ENCODE measurements at regions not wholly inside any gene's neighbourhood (a gene's known extent, or its start where the extent isn't known, plus 50 kb on each side); places are given as distances from the start of the nearest gene placed in this dataset.
"Not testable (repeated sequence)": the region's sequence is repeated elsewhere in the genome, so short reads cannot be mapped to it uniquely, and the experiment has no call there.

DNA sequence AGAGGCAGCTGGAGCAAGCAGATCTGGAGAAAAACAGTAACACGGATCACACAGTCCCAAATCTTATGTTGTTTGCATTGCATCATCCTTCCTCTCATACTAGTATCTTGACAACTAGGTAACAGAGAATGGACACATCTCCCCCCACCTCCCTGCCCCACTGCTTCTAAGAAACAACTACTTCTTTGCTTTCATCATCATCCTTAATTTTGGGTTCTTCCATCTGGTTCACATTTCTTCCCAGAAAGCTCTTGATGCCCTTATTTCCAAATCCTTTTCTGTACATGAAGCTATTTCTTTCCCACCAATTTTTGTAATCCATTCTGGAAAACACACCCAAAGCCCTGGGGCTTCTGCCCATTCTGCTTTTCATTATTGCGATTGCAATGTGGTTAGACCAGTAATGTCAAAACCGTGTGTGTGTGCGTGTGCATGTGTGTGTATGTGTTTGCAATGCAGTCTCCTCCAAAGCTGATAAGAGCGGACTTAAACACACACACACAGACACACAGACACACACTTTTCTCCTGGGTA lies 254.7 kb upstream of the SLC30A5 start:
- no peaks in the 10 kb centered on the region for H4K20me1 ChIP-seq
- H3K4me3 ChIP-seq: no peak overlapping the region
- H3K36me3 ChIP-seq: no peaks in the 10 kb centered on the region
- H3K9ac ChIP-seq: no peak overlapping the region
- H3K9me3 ChIP-seq: no peaks in the 10 kb centered on the region
- H3K27ac ChIP-seq: no peak overlapping the region
- H3K4me2 ChIP-seq: no peak overlapping the region
- no peak for TF ChIP-seq Cebpa-rat (IDR thresholded peaks at IDR 0.05)
- no peaks in the 10 kb centered on the region for H3K27me3 ChIP-seq
- H3K4me1 ChIP-seq: no peaks in the 10 kb centered on the region

DNA sequence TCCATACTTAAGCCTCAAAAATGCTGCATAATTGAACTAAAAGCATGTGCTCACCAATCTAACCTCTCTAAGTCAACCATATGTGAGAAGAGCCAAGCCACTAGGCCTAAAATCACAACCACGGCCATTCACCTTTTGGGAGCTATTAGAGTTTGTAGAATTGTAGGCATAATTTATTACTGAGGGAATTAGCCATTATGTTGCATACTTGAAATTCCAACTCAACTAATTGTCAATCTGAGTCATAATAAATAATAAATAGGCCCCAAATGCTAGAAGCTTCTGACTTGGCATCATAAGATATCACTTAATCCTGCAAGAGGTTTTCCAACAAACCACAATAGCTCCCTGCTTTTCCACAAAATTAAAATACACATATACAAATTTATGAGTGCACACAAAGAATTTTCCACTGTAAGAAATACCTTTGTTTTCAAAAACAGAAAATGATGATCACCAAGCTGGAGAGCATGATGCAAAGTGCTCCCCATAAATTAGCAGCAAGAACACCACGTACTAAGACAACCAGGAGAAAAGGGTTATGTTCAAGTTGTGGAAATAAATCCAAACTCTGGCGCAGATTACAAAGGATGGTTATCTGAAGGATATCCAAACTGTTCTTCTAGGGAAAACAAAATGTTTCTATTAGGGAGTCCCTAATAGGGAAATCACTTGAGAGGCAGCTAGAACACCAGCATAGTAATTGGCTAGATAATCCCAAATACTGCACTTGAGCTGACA lies 250.0 kb upstream of the SLC30A5 start:
- no peak overlapping the region for H3K4me3 ChIP-seq
- H3K9ac ChIP-seq: no peak overlapping the region
- H4K20me1 ChIP-seq: no peaks in the 10 kb centered on the region
- H3K27ac ChIP-seq: no peak overlapping the region
- H3K4me1 ChIP-seq: no peaks in the 10 kb centered on the region
- no peaks in the 10 kb centered on the region for H3K9me3 ChIP-seq
- no peak for TF ChIP-seq Cebpa-rat (IDR thresholded peaks at IDR 0.05)
- no peaks in the 10 kb centered on the region for H3K36me3 ChIP-seq
- H3K4me2 ChIP-seq: no peak overlapping the region
- H3K27me3 ChIP-seq: no peaks in the 10 kb centered on the region

DNA sequence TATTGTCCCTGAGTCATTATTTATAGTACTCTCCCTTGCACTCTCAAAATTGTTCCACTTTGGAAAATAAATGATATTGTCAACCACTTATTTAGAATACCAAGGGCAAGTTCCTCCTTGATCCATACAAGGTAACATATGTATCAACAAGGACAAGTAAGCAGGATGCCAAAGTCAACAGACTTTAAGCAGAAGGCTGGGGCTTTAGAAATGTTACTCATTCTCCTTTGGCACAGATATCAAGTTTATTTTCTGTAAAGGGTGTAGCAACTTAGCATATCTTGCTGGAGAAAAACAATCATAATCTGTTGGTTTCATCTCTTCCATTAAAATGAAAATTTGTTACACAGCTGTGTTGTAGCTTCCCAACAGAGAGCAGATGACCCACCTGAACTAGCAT lies 248.7 kb upstream of the SLC30A5 start:
- no peak overlapping the region for H3K4me3 ChIP-seq
- no peak for TF ChIP-seq Cebpa-rat (IDR thresholded peaks at IDR 0.05)
- H3K27me3 ChIP-seq: no peaks in the 10 kb centered on the region
- H3K4me1 ChIP-seq: no peaks in the 10 kb centered on the region
- H3K36me3 ChIP-seq: no peaks in the 10 kb centered on the region
- H3K27ac ChIP-seq: no peak overlapping the region
- H3K9ac ChIP-seq: no peak overlapping the region
- no peak overlapping the region for H3K4me2 ChIP-seq
- H3K9me3 ChIP-seq: no peaks in the 10 kb centered on the region
- no peaks in the 10 kb centered on the region for H4K20me1 ChIP-seq

DNA sequence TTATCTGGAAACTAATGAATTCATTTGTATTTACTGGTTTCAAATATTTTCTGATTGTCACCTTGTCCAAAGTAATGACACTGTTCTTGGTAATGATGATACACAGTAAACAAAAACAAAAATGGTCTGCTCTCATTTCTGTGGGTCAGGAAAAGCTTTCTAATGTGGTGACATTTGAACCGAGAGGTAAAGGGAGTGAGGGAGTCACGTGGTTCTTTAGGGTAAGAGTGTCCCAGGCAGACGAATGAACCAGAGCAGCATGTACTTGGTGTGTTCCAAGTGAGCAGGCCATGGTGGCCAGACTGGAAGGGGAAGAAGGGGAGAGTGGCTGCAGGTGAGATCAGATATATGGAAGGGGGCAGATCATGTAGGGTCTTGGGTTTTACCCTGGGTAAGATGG lies 247.0 kb upstream of the SLC30A5 start:
- no peaks in the 10 kb centered on the region; the same call in 1 of the 2 replicates for H3K9me3 ChIP-seq
- H3K36me3 ChIP-seq: no peaks in the 10 kb centered on the region
- no peak overlapping the region for H3K4me2 ChIP-seq
- H4K20me1 ChIP-seq: no peaks in the 10 kb centered on the region
- no peaks in the 10 kb centered on the region for H3K4me1 ChIP-seq
- no peak for TF ChIP-seq Cebpa-rat (IDR thresholded peaks at IDR 0.05)
- no peak overlapping the region for H3K27ac ChIP-seq
- H3K9ac ChIP-seq: no peak overlapping the region
- no peaks in the 10 kb centered on the region for H3K27me3 ChIP-seq
- H3K4me3 ChIP-seq: no peak overlapping the region

DNA sequence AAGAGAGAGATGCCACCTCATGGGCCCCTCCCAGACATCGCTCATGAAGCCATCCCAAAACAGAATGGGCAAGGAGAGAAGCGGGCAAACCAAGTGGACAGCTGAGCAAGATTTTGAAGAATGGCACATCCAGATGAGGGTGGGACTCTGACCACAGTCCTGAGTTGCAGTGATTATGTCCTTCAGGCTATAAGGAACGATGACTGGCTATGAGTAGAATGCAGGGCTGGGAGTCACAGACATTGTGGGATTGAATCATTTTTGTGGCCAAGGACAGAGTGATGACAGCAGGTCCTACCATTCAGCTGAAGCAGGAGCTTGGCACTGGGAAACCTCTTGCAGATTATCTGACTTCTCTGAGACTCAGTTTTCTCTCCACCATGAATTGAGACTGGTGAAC lies 245.7 kb upstream of the SLC30A5 start:
- TF ChIP-seq Cebpa-rat (IDR thresholded peaks at IDR 0.05): no peak
- Histone ChIP-seq H3K9me3 (no peaks in the 10 kb centered on the region; the same call in 1 of the 2 replicates), H3K9ac (no peak overlapping the region), H3K4me1 (no peaks in the 10 kb centered on the region), H3K4me2 (no peak overlapping the region), H3K27me3 (no peaks in the 10 kb centered on the region), H3K27ac (no peak overlapping the region), H3K4me3 (no peak overlapping the region), H3K36me3 (no peaks in the 10 kb centered on the region), H4K20me1 (no peaks in the 10 kb centered on the region)

DNA sequence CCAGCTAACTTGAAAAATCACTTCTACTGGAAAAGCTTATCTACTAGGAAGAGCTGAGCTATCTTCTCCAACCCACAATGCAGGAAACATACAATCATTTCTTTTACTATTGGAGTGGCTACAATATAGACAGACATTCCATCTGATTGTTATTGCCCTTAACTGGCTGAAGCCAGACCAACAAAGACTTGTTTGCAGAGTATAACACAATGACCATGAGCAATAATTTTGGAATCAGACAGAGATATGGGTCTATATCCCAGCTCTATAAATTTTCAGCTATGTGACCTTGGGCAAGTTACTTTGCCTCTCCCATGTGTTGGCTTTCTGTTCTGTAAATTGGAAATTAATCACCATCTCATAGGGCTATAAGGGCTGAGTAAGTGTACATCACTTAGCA lies 244.7 kb upstream of the SLC30A5 start:
- Histone ChIP-seq H3K36me3 (no peaks in the 10 kb centered on the region), H3K9ac (no peak overlapping the region), H3K9me3 (no peaks in the 10 kb centered on the region; the same call in 1 of the 2 replicates), H3K4me2 (no peak overlapping the region), H3K4me1 (no peaks in the 10 kb centered on the region), H4K20me1 (no peaks in the 10 kb centered on the region), H3K27me3 (no peaks in the 10 kb centered on the region), H3K4me3 (no peak overlapping the region), H3K27ac (no peak overlapping the region)
- no peak for TF ChIP-seq Cebpa-rat (IDR thresholded peaks at IDR 0.05)

DNA sequence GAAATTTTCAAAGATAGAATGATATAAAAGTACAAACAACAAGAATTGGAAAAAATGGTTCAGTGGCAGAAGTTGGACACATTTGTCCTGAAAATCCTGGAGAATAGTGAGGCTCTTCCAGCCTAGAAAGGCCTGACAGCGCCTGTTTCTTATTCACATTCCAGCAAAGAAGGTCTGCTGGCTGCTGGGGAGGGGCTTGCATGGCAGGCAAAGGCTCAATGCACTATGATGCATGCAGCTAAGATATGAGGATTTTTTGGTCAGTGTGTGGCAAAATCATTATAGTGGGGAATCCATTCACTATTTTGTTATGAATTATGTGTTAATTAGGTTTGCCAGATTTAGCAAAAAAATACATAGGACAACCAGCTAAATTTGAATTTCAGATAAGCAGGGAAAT lies 243.9 kb upstream of the SLC30A5 start:
- H3K27me3 ChIP-seq: no peaks in the 10 kb centered on the region
- TF ChIP-seq Cebpa-rat (IDR thresholded peaks at IDR 0.05): no peak
- no peaks in the 10 kb centered on the region; the same call in 1 of the 2 replicates for H3K9me3 ChIP-seq
- no peak overlapping the region for H3K4me2 ChIP-seq
- H3K36me3 ChIP-seq: no peaks in the 10 kb centered on the region
- H3K4me1 ChIP-seq: no peaks in the 10 kb centered on the region
- no peak overlapping the region for H3K9ac ChIP-seq
- H3K4me3 ChIP-seq: no peak overlapping the region
- H4K20me1 ChIP-seq: no peaks in the 10 kb centered on the region
- H3K27ac ChIP-seq: no peak overlapping the region

DNA sequence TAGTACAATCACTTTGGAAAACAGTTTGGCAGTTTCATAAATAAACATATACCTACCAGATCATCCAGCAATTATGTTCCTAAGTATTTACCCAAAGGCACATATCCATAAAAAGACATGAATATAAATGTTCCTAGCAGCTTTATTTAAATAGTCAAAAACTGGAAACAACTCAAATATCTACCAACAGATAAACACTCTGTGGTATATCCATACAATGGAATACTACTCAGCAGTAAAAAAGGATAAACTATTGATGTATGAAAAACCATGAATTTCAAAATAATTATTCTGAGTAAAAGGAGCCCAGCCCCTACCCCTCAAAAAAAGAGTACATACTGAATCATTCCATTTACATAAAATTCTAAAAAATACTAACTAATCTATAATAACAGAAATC lies 232.7 kb upstream of the SLC30A5 start:
- peaks cover 8% of the 10 kb centered on the region; the same call in 1 of the 2 replicates for H3K9me3 ChIP-seq
- TF ChIP-seq Cebpa-rat (IDR thresholded peaks at IDR 0.05): no peak

DNA sequence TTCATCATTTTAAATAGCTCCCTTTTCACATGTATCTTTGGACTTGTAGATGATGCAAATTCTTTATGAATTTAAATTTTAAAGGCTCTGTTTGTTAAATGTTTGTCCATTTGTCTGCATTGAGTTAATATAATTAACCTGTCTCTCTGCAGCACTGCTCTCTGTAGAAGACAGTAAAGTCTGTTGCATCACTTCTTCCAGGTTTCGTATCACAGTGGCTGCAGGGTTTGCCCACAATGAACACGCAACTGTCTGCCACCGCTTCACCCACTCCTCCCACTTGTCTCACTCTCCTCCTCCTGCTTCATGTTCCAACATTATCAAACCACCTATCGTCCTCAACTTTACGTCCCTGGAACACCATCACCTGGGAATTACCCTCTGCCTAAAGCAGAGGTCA lies 231.3 kb upstream of the SLC30A5 start:
- no peaks in the 10 kb centered on the region for H3K27me3 ChIP-seq
- no peak overlapping the region for H3K9ac ChIP-seq
- H3K4me1 ChIP-seq: no peaks in the 10 kb centered on the region
- H3K27ac ChIP-seq: no peak overlapping the region
- no peak overlapping the region for H3K4me3 ChIP-seq
- no peaks in the 10 kb centered on the region for H3K36me3 ChIP-seq
- TF ChIP-seq Cebpa-rat (IDR thresholded peaks at IDR 0.05): no peak
- H3K9me3 ChIP-seq: peaks cover 8% of the 10 kb centered on the region; the same call in 1 of the 2 replicates
- H4K20me1 ChIP-seq: no peaks in the 10 kb centered on the region
- no peak overlapping the region for H3K4me2 ChIP-seq

More for the DNA sequence above, 232.7 kb upstream of the SLC30A5 start:
- Histone ChIP-seq H3K36me3 (no peaks in the 10 kb centered on the region), H4K20me1 (no peaks in the 10 kb centered on the region), H3K4me2 (no peak overlapping the region), H3K27me3 (no peaks in the 10 kb centered on the region), H3K27ac (no peak overlapping the region), H3K9ac (no peak overlapping the region), H3K4me3 (no peak overlapping the region), H3K4me1 (no peaks in the 10 kb centered on the region)

DNA sequence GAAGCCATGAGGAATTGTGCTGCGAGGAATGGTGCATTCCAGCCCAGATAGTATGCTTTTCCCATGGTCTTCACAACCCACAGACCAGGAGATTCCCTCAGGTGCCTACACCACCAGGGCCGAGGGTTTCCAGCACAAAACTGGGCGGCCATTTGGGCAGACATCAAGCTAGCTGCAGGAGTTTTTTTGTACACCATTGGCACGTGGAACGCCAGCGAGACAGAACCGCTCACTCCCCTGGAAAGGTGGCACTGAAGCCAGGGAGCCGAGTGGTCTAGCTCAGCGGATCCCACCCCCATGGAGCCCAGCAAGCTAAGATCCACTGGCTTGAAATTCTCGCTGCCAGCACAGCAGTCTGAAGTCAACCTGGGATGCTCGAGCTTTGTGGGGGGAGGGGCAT lies 228.6 kb upstream of the SLC30A5 start:
- not testable (repeated sequence) for H3K4me3 ChIP-seq, H3K9ac ChIP-seq, H3K4me2 ChIP-seq, H3K9me3 ChIP-seq, H3K4me1 ChIP-seq, H4K20me1 ChIP-seq, H3K27ac ChIP-seq, H3K27me3 ChIP-seq, H3K36me3 ChIP-seq
